ENCODE measurements at regions not wholly inside any gene's neighbourhood (a gene's known extent, or its start where the extent isn't known, plus 50 kb on each side); places are given as distances from the start of the nearest gene placed in this dataset.

- TF ChIP-seq CREB5 (CRISPR knock-in tag; IDR thresholded peaks at IDR 0.05; ENCODE audit: low read depth) (no peak), TCF4 (CRISPR knock-in tag; IDR thresholded peaks at IDR 0.05; ENCODE audit: borderline replicate concordance) (no peak), TOX (CRISPR knock-in tag; IDR thresholded peaks at IDR 0.05; ENCODE audit: borderline replicate concordance) (no peak), OSR1 (CRISPR knock-in tag; IDR thresholded peaks at IDR 0.05) (no peak), TSHZ2 (CRISPR knock-in tag; IDR thresholded peaks at IDR 0.05) (no peak), PATZ1 (CRISPR knock-in tag; IDR thresholded peaks at IDR 0.05; ENCODE audit: borderline replicate concordance) (no peak), POU6F1 (CRISPR knock-in tag; IDR thresholded peaks at IDR 0.05; ENCODE audit: borderline replicate concordance, low read depth) (no peak), ZFP3 (CRISPR knock-in tag; IDR thresholded peaks at IDR 0.05) (no peak), ZNF8 (CRISPR knock-in tag; IDR thresholded peaks at IDR 0.05) (no peak), ARNTL (CRISPR knock-in tag; IDR thresholded peaks at IDR 0.05; ENCODE audit: borderline replicate concordance, low read depth) (no peak)
- ATAC-seq = no peak
Measured at GRCh38 chr14:56036353-56036752, 81.9 kb upstream of the PELI2 start.

- no peak for ATAC-seq
- no peak for TF ChIP-seq OSR1 (CRISPR knock-in tag; IDR thresholded peaks at IDR 0.05)
- TF ChIP-seq ZNF565 (CRISPR knock-in tag; conservative IDR thresholded peaks at IDR 0.05; ENCODE audit: low read depth) = no peak
- TF ChIP-seq PATZ1 (CRISPR knock-in tag; IDR thresholded peaks at IDR 0.05; ENCODE audit: borderline replicate concordance) = no peak
- TF ChIP-seq ZNF70 (CRISPR knock-in tag; IDR thresholded peaks at IDR 0.05) = no peak
- TF ChIP-seq TOX (CRISPR knock-in tag; IDR thresholded peaks at IDR 0.05; ENCODE audit: borderline replicate concordance) = no peak
- no peak for TF ChIP-seq ZFP3 (CRISPR knock-in tag; IDR thresholded peaks at IDR 0.05)
- no peak for TF ChIP-seq CSRNP3 (CRISPR knock-in tag; IDR thresholded peaks at IDR 0.05)
- TF ChIP-seq POU6F1 (CRISPR knock-in tag; IDR thresholded peaks at IDR 0.05; ENCODE audit: borderline replicate concordance, low read depth) = no peak
- no peak for TF ChIP-seq BACH2 (CRISPR knock-in tag; IDR thresholded peaks at IDR 0.05; ENCODE audit: borderline replicate concordance)
- no peak for TF ChIP-seq ZFP30 (CRISPR knock-in tag; IDR thresholded peaks at IDR 0.05)
- TF ChIP-seq GLIS3 (CRISPR knock-in tag; IDR thresholded peaks at IDR 0.05) = no peak
- TF ChIP-seq CREB5 (CRISPR knock-in tag; IDR thresholded peaks at IDR 0.05; ENCODE audit: low read depth) = no peak
- no peak for TF ChIP-seq TSHZ2 (CRISPR knock-in tag; IDR thresholded peaks at IDR 0.05)
- no peak for TF ChIP-seq RARB (CRISPR knock-in tag; IDR thresholded peaks at IDR 0.05)
- no peak for TF ChIP-seq TCF4 (CRISPR knock-in tag; IDR thresholded peaks at IDR 0.05; ENCODE audit: borderline replicate concordance)
- TF ChIP-seq ISL1 (CRISPR knock-in tag; IDR thresholded peaks at IDR 0.05) = no peak
- no peak for TF ChIP-seq ZC3H10 (CRISPR knock-in tag; IDR thresholded peaks at IDR 0.05)
- no peak for TF ChIP-seq ESRRG (CRISPR knock-in tag; IDR thresholded peaks at IDR 0.05)
Measured at GRCh38 chr14:56040121-56040520, 78.1 kb upstream of the PELI2 start.

Measured in SK-N-SH treated with all-trans-retinoic acid at 6 μM for 48 hours (cell line).